ENCODE measurements at regions not wholly inside any gene's neighbourhood (a gene's known extent, or its start where the extent isn't known, plus 50 kb on each side); places are given as distances from the start of the nearest gene placed in this dataset.

- H2BK12ac ChIP-seq (ENCODE audit: low read length), result no peak overlapping the region
- no peak for DNase-seq
- H3K79me1 ChIP-seq (ENCODE audit: low read length), result no peaks in the 10 kb centered on the region
- H2BK120ac ChIP-seq (ENCODE audit: insufficient read depth, low read length, poor library complexity), result no peak overlapping the region
- H3K4me3 ChIP-seq (ENCODE audit: low read depth, low read length), result no peak overlapping the region
- H3K4me1 ChIP-seq (ENCODE audit: control insufficient read depth in 1 of 2, insufficient read depth in 2 of 2, low read length in 2 of 2), result peaks cover 0 to 3% of the 10 kb centered on the region in 2 experiments
- no peaks in the 10 kb centered on the region for H3K27me3 ChIP-seq (ENCODE audit: insufficient read depth, low read length)
- H3K9me3 ChIP-seq (ENCODE audit: insufficient read depth, low read depth, low read length), result peaks cover 8% of the 10 kb centered on the region
- no peak overlapping the region for H2AFZ ChIP-seq (ENCODE audit: insufficient read depth, low read length, poor library complexity)
- H2BK5ac ChIP-seq (ENCODE audit: low read depth, low read length, poor library complexity), result no peak overlapping the region
- no peaks in the 10 kb centered on the region for H3K79me2 ChIP-seq (ENCODE audit: control insufficient read depth, insufficient read depth, low read length, poor library complexity)
- no peak overlapping the region for H3K4ac ChIP-seq (ENCODE audit: low read depth, low read length)
- no peak overlapping the region for H3K18ac ChIP-seq (ENCODE audit: low read length)
- H3K9ac ChIP-seq (ENCODE audit: low read length), result no peak overlapping the region
- no peak overlapping the region for H2AK5ac ChIP-seq (ENCODE audit: low read length)
- H3K27ac ChIP-seq (ENCODE audit: low read depth, low read length), result no peak overlapping the region
- no peak overlapping the region for H3K23ac ChIP-seq (ENCODE audit: low read length)
- no peak overlapping the region for H4K91ac ChIP-seq (ENCODE audit: low read depth, low read length)
- no peaks in the 10 kb centered on the region for H3K36me3 ChIP-seq (ENCODE audit: control insufficient read depth in 1 of 2, insufficient read depth in 2 of 2, low read length in 2 of 2)
- H3K4me2 ChIP-seq (ENCODE audit: low read length), result no peak overlapping the region
- no peak overlapping the region for H4K12ac ChIP-seq (ENCODE audit: low read depth, low read length)
- no peak overlapping the region for H3K14ac ChIP-seq (ENCODE audit: low read length)
- no peak overlapping the region for H4K8ac ChIP-seq (ENCODE audit: low read depth, low read length)
These were observed 216.2 kb upstream of the UBE2E2 start for GRCh38 chr3:22986958-22987357.

GRCh38 chr3:22988566-22988965, 214.6 kb upstream of the UBE2E2 start:
- Histone ChIP-seq H3K27me3 (ENCODE audit: insufficient read depth, low read length) (no peaks in the 10 kb centered on the region), H3K23ac (ENCODE audit: low read length) (no peak overlapping the region), H3K36me3 (ENCODE audit: control insufficient read depth in 1 of 2, insufficient read depth in 2 of 2, low read length in 2 of 2) (no peaks in the 10 kb centered on the region), H3K4me2 (ENCODE audit: low read length) (no peak overlapping the region), H3K4me3 (ENCODE audit: low read depth, low read length) (no peak overlapping the region), H4K91ac (ENCODE audit: low read depth, low read length) (no peak overlapping the region), H2BK12ac (ENCODE audit: low read length) (no peak overlapping the region), H3K4me1 (ENCODE audit: control insufficient read depth in 1 of 2, insufficient read depth in 2 of 2, low read length in 2 of 2) (no peaks in the 10 kb centered on the region), H3K27ac (ENCODE audit: low read depth, low read length) (no peak overlapping the region), H3K9ac (ENCODE audit: low read length) (no peak overlapping the region), H2AK5ac (ENCODE audit: low read length) (no peak overlapping the region), H3K79me2 (ENCODE audit: control insufficient read depth, insufficient read depth, low read length, poor library complexity) (no peaks in the 10 kb centered on the region), H4K8ac (ENCODE audit: low read depth, low read length) (no peak overlapping the region), H2BK5ac (ENCODE audit: low read depth, low read length, poor library complexity) (no peak overlapping the region), H3K18ac (ENCODE audit: low read length) (no peak overlapping the region), H2BK120ac (ENCODE audit: insufficient read depth, low read length, poor library complexity) (no peak overlapping the region), H4K12ac (ENCODE audit: low read depth, low read length) (no peak overlapping the region), H3K79me1 (ENCODE audit: low read length) (no peaks in the 10 kb centered on the region), H3K14ac (ENCODE audit: low read length) (no peak overlapping the region), H3K9me3 (ENCODE audit: insufficient read depth, low read depth, low read length) (peaks cover 8% of the 10 kb centered on the region), H3K4ac (ENCODE audit: low read depth, low read length) (no peak overlapping the region), H2AFZ (ENCODE audit: insufficient read depth, low read length, poor library complexity) (no peak overlapping the region)
- DNase-seq, result no peak

DNA sequence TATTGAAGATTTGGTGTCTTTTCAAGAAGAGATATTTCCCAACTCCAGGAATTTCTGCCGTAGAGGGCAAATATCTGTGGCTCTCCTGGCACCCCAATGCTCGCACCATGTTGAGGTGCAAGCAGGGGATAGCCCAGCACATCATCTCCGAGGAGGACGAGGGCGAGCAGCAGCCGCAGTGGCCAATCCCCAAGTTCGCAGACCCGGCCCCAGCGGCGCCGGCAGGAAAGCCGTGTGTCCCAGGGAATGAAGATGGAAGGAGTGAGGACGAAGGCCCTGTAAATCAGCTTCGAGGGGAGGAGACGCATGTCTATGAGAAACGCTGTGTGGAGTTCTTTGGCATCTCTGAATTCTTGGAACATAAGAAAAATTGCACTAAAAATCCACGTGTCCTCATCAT, 213.4 kb upstream of the UBE2E2 start:
- Histone ChIP-seq H3K27ac (ENCODE audit: low read depth, low read length) (no peak overlapping the region), H2BK5ac (ENCODE audit: low read depth, low read length, poor library complexity) (no peak overlapping the region), H3K36me3 (ENCODE audit: control insufficient read depth in 1 of 2, insufficient read depth in 2 of 2, low read length in 2 of 2) (no peaks in the 10 kb centered on the region), H2BK12ac (ENCODE audit: low read length) (no peak overlapping the region), H3K4me1 (ENCODE audit: control insufficient read depth in 1 of 2, insufficient read depth in 2 of 2, low read length in 2 of 2) (no peaks in the 10 kb centered on the region), H3K4ac (ENCODE audit: low read depth, low read length) (no peak overlapping the region), H2AFZ (ENCODE audit: insufficient read depth, low read length, poor library complexity) (no peak overlapping the region), H3K18ac (ENCODE audit: low read length) (no peak overlapping the region), H3K9ac (ENCODE audit: low read length) (no peak overlapping the region), H3K27me3 (ENCODE audit: insufficient read depth, low read length) (no peaks in the 10 kb centered on the region), H3K79me1 (ENCODE audit: low read length) (no peaks in the 10 kb centered on the region), H3K4me3 (ENCODE audit: low read depth, low read length) (no peak overlapping the region), H3K9me3 (ENCODE audit: insufficient read depth, low read depth, low read length) (peaks cover 8% of the 10 kb centered on the region), H3K14ac (ENCODE audit: low read length) (no peak overlapping the region), H2BK120ac (ENCODE audit: insufficient read depth, low read length, poor library complexity) (no peak overlapping the region), H3K23ac (ENCODE audit: low read length) (no peak overlapping the region), H2AK5ac (ENCODE audit: low read length) (no peak overlapping the region), H4K12ac (ENCODE audit: low read depth, low read length) (no peak overlapping the region), H3K4me2 (ENCODE audit: low read length) (no peak overlapping the region), H4K91ac (ENCODE audit: low read depth, low read length) (no peak overlapping the region), H4K8ac (ENCODE audit: low read depth, low read length) (no peak overlapping the region), H3K79me2 (ENCODE audit: control insufficient read depth, insufficient read depth, low read length, poor library complexity) (no peaks in the 10 kb centered on the region)
- WGBS (ENCODE audit: extremely low coverage, insufficient coverage, insufficient read length), result no CpG with 5 or more reads among the region's 17 CpGs
- DNase-seq, result no peak

GRCh38 chr3:22990291-22991200, 212.6 kb upstream of the UBE2E2 start:
- no peaks in the 10 kb centered on the region for H3K79me2 ChIP-seq (ENCODE audit: control insufficient read depth, insufficient read depth, low read length, poor library complexity)
- no peak overlapping the region for H2BK120ac ChIP-seq (ENCODE audit: insufficient read depth, low read length, poor library complexity)
- H3K27ac ChIP-seq (ENCODE audit: low read depth, low read length), result no peak overlapping the region
- no peak overlapping the region for H2AK5ac ChIP-seq (ENCODE audit: low read length)
- H3K4me2 ChIP-seq (ENCODE audit: low read length), result no peak overlapping the region
- H3K79me1 ChIP-seq (ENCODE audit: low read length), result no peaks in the 10 kb centered on the region
- no peak overlapping the region for H3K14ac ChIP-seq (ENCODE audit: low read length)
- H3K9ac ChIP-seq (ENCODE audit: low read length), result no peak overlapping the region
- no peak overlapping the region for H3K4ac ChIP-seq (ENCODE audit: low read depth, low read length)
- H3K9me3 ChIP-seq (ENCODE audit: insufficient read depth, low read depth, low read length), result peaks cover 8% of the 10 kb centered on the region
- no peak overlapping the region for H4K91ac ChIP-seq (ENCODE audit: low read depth, low read length)
- DNase-seq, result no peak
- H4K12ac ChIP-seq (ENCODE audit: low read depth, low read length), result no peak overlapping the region
- H3K4me3 ChIP-seq (ENCODE audit: low read depth, low read length), result no peak overlapping the region
- no peak overlapping the region for H2BK5ac ChIP-seq (ENCODE audit: low read depth, low read length, poor library complexity)
- no peak overlapping the region for H2BK12ac ChIP-seq (ENCODE audit: low read length)
- no peaks in the 10 kb centered on the region for H3K36me3 ChIP-seq (ENCODE audit: control insufficient read depth in 1 of 2, insufficient read depth in 2 of 2, low read length in 2 of 2)
- H3K18ac ChIP-seq (ENCODE audit: low read length), result no peak overlapping the region
- no peaks in the 10 kb centered on the region for H3K27me3 ChIP-seq (ENCODE audit: insufficient read depth, low read length)
- H4K8ac ChIP-seq (ENCODE audit: low read depth, low read length), result no peak overlapping the region
- H3K23ac ChIP-seq (ENCODE audit: low read length), result no peak overlapping the region
- no peaks in the 10 kb centered on the region for H3K4me1 ChIP-seq (ENCODE audit: control insufficient read depth in 1 of 2, insufficient read depth in 2 of 2, low read length in 2 of 2)
- WGBS (ENCODE audit: extremely low coverage, insufficient coverage, insufficient read length), result no CpG with 5 or more reads among the region's 44 CpGs
- H2AFZ ChIP-seq (ENCODE audit: insufficient read depth, low read length, poor library complexity), result no peak overlapping the region
